K562 (cell line): ENCODE measurements at regions not wholly inside any gene's neighbourhood (a gene's known extent, or its start where the extent isn't known, plus 50 kb on each side); places are given as distances from the start of the nearest gene placed in this dataset.

Experiments
- ATAC-seq: fragments of 200-7000 bp; cut with Tn5 transposase; 3 replicates; pipeline ENCODE4 v1.9.1; 2020; ENCODE audit warnings: moderate library complexity
- BruUV-seq: library from RNA; stranded (reverse); fragments of 400-500 nt; replicated peaks from 2 replicates; lab custom pipeline; 2021; lab: Mats Ljungman, UMichigan
- CTCF ChIA-PET: fragments of 300-600 bp; formaldehyde crosslinking; extraction: SDS; loops from one replicate; lab custom pipeline; 2021; ENCODE audit warnings: low intra/inter-chr PET ratio; lab: Yijun Ruan, JAX
- POLR2A ChIA-PET: fragments of 300-600, 350-650 bp; sonication (Branson Sonifier 250); formaldehyde crosslinking; extraction: SDS; loops from one replicate; lab custom pipeline; 2021; ENCODE audit warnings: antibody characterized with exemption, inconsistent platforms; lab: Yijun Ruan, JAX
- DNase-seq, 4 experiments: peaks; one replicate each; pipeline versions ENCODE4 v3.0.0 to v3.0.0-alpha.2; 2011 to 2018; ENCODE audit warnings: low spot score in 3 of 4, mixed read lengths in 3 of 4; ENCODE audit errors: extremely low read depth in 1 of 4
- FAIRE-seq: peaks from 2 replicates; lab custom pipeline; 2011; peaks lifted over from hg19 to GRCh38; lab: Jason Lieb, UNC
- H2AFZ ChIP-seq: 2 replicates; pipeline ENCODE4 v1.6.0; 2011; ENCODE audit warnings: low read depth, low read length, control low read depth, inconsistent platforms
- H3K27ac ChIP-seq: fragments of 200-600 bp; 3 replicates; pipeline ENCODE4 v1.8.0; 2011; ENCODE audit warnings: low read depth, mild to moderate bottlenecking, control low read depth, inconsistent platforms, low read length, moderate library complexity, mixed read lengths; ENCODE audit errors: extremely low read depth
- H3K27me3 ChIP-seq, 2 experiments: fragments of 300-600 bp in 1 of 2; 2 replicates in 1 of 2; 3 replicates in 1 of 2; pipeline versions ENCODE4 v1.6.0 to v1.8.0; 2011; ENCODE audit warnings: inconsistent platforms in 2 of 2, low read length in 2 of 2, mild to moderate bottlenecking in 1 of 2, mixed read lengths in 1 of 2, moderate library complexity in 1 of 2; ENCODE audit not compliant: control insufficient read depth in 2 of 2, insufficient read depth in 2 of 2
- H3K36me3 ChIP-seq: fragments of 300-600 bp; 3 replicates; pipeline ENCODE4 v1.8.0; 2011; ENCODE audit warnings: mild to moderate bottlenecking, low read length, inconsistent platforms; ENCODE audit not compliant: control insufficient read depth, insufficient read depth
- H3K4me1 ChIP-seq, 2 experiments: fragments of 200-600 bp in 1 of 2; replicated peaks in 1 of 2; 2 replicates in 1 of 2; 3 replicates in 1 of 2; pipeline versions ENCODE4 v1.5.1 to v1.8.0; 2011; ENCODE audit warnings: inconsistent platforms in 2 of 2, low read length in 2 of 2, mild to moderate bottlenecking in 1 of 2, mixed read lengths in 1 of 2, moderate library complexity in 1 of 2; ENCODE audit not compliant: control insufficient read depth in 2 of 2, insufficient read depth in 2 of 2
- H3K4me2 ChIP-seq: 2 replicates; pipeline ENCODE4 v1.6.1; 2011; ENCODE audit warnings: low read length, control low read depth, inconsistent platforms, mixed read lengths; ENCODE audit not compliant: insufficient read depth
- H3K4me3 ChIP-seq: fragments of 200-600 bp; sonication (generic), shearing (Covaris generic); 2 replicates; pipeline ENCODE4 v1.5.1; 2016; ENCODE audit warnings: control low read depth, inconsistent platforms
- H3K79me2 ChIP-seq: fragments of 200-600 bp; 3 replicates; pipeline ENCODE4 v1.8.0; 2011; ENCODE audit warnings: low read length, inconsistent platforms; ENCODE audit not compliant: control insufficient read depth, insufficient read depth
- H3K9ac ChIP-seq, 2 experiments: 2 replicates each; pipeline versions ENCODE4 v1.6.0 to v1.6.1; 2011; ENCODE audit warnings: low read depth in 2 of 2, low read length in 2 of 2, control low read depth in 1 of 2, inconsistent platforms in 1 of 2, mild to moderate bottlenecking in 1 of 2, mixed read lengths in 1 of 2; ENCODE audit not compliant: insufficient read depth in 1 of 2
- H3K9me1 ChIP-seq: one replicate; pipeline ENCODE4 v1.6.0; 2011; ENCODE audit warnings: inconsistent platforms, mild to moderate bottlenecking, low read length, moderate library complexity; ENCODE audit not compliant: control insufficient read depth, insufficient read depth
- H3K9me3 ChIP-seq: replicated peaks from 2 replicates; pipeline ENCODE4 v1.5.1; 2011; ENCODE audit warnings: low read depth, low read length, inconsistent platforms; ENCODE audit not compliant: control insufficient read depth, insufficient read depth
- H4K20me1 ChIP-seq: replicated peaks from 2 replicates; pipeline ENCODE4 v1.6.1; 2011; ENCODE audit warnings: low read length, inconsistent platforms, mixed read lengths; ENCODE audit not compliant: control insufficient read depth, insufficient read depth
- ELK3 ChIP-seq: fragments of 450-650 bp; formaldehyde crosslinking; IDR thresholded peaks from 2 replicates; pipeline ENCODE4 v1.4.0; 2020; ENCODE audit warnings: mild to moderate bottlenecking
- POU5F1 ChIP-seq: fragments of 150-350 bp; IDR thresholded peaks from 2 replicates; pipeline ENCODE4 v1.6.1; 2014; ENCODE audit warnings: borderline replicate concordance, low read length, low read depth, mild to moderate bottlenecking; ENCODE audit not compliant: partially characterized antibody
- RBFOX2 ChIP-seq: fragments of 200-400 bp; formaldehyde crosslinking; IDR thresholded peaks from 2 replicates; pipeline ENCODE4 v1.6.1; 2017; ENCODE audit warnings: low read depth, mild to moderate bottlenecking, low read length, moderate library complexity
- SLC30A9 ChIP-seq: fragments of 250-450 bp; sonication (Bioruptor Pico); IDR thresholded peaks from 2 replicates; pipeline ENCODE4 v1.8.0; 2022; ENCODE audit warnings: mild to moderate bottlenecking, moderate library complexity
- SREBF1 ChIP-seq: fragments of 150-350 bp; IDR thresholded peaks from 2 replicates; pipeline ENCODE4 v1.6.1; 2014; ENCODE audit warnings: antibody characterized with exemption, low read depth, low read length, borderline replicate concordance
- TGIF2 ChIP-seq: sonication (generic); formaldehyde crosslinking; IDR thresholded peaks from 2 replicates; pipeline ENCODE4 v1.8.1; 2022; ENCODE audit warnings: mild to moderate bottlenecking, missing genetic modification reagents, moderate library complexity
- ZNF124 ChIP-seq: sonication (generic); formaldehyde crosslinking; IDR thresholded peaks from 2 replicates; pipeline ENCODE4 v1.8.1; 2022; ENCODE audit warnings: missing genetic modification reagents
- ZNF23 ChIP-seq: fragments of 250-450 bp; sonication (Bioruptor Pico); IDR thresholded peaks from 2 replicates; pipeline ENCODE4 v1.4.0; 2020; ENCODE audit warnings: mild to moderate bottlenecking
- ZNF41 ChIP-seq: fragments of 250-450 bp; sonication (Bioruptor Pico); conservative IDR thresholded peaks from 2 replicates; pipeline ENCODE4 v1.4.0; 2020; ENCODE audit warnings: mild to moderate bottlenecking
- ZNF551 ChIP-seq: fragments of 250-450 bp; sonication (Bioruptor Pico); IDR thresholded peaks from 2 replicates; pipeline ENCODE4 v1.5.0; 2021; ENCODE audit warnings: mild to moderate bottlenecking, moderate library complexity
- ZNF589 ChIP-seq: fragments of 200-800 bp; sonication (Bioruptor generic); IDR thresholded peaks from 2 replicates; pipeline ENCODE4 v1.6.1; 2016; ENCODE audit warnings: low read depth, missing genetic modification characterization, missing compliant biosample characterization
- WGBS: fragments of 100-300 bp; shearing (Covaris generic); methylation state at CpG from one replicate; pipeline ENCODE4 v1.1.6; 2016; ENCODE audit warnings: low coverage, mixed read lengths; ENCODE audit not compliant: insufficient coverage; ENCODE audit errors: missing lambda C conversion rate; 5-methylcytosine and 5-hydroxymethylcytosine counted together
- in situ Hi-C: fragments of 300-500 bp; cut with MboI; formaldehyde crosslinking; loops from 4 replicates; pipeline ENCODE4 v1.15.0; 2018; ENCODE audit warnings: inconsistent platforms, mixed read lengths
- intact Hi-C: fragments of 100-400 bp; cut with micrococcal nuclease; formaldehyde crosslinking; loops from 2 replicates; pipeline ENCODE4 v1.14.2; 2022

- TF ChIP-seq TGIF2 (CRISPR knock-in tag): no peak
- no peak for TF ChIP-seq SREBF1
- no peak for TF ChIP-seq SLC30A9 (CRISPR knock-in tag)
- no peak for TF ChIP-seq ELK3 (CRISPR knock-in tag)
- no peak for TF ChIP-seq ZNF589 (CRISPR knock-in tag)
- no peak for TF ChIP-seq ZNF551 (CRISPR knock-in tag)
Measured at GRCh38 chr5:99061299-99061698, 132.5 kb upstream of the CHD1 start (continued).

- intact Hi-C loops: loop anchor here (1.0 to 5.0 kb wide), 4 partner anchors 28 to 263 kb away; no protein-coding TSS in a partner anchor
- BruUV-seq: no TSS peak
- TF ChIP-seq ZNF124 (CRISPR knock-in tag): no peak
- TF ChIP-seq POU5F1: no peak
- TF ChIP-seq ZNF23 (CRISPR knock-in tag): no peak
- TF ChIP-seq RBFOX2: no peak
- no peak for TF ChIP-seq ZNF41
Measured at GRCh38 chr5:99060306-99061261, 131.8 kb upstream of the CHD1 start.

More at GRCh38 chr5:99060306-99061261, 131.8 kb upstream of the CHD1 start:
- Histone ChIP-seq H3K27me3 (no peaks in the 10 kb centered on the region), H3K36me3 (no peaks in the 10 kb centered on the region), H3K27ac (no peak overlapping the region), H3K4me1 (no peaks in the 10 kb centered on the region), H3K4me2 (no peak overlapping the region), H3K79me2 (no peaks in the 10 kb centered on the region), H3K9me1 (no peaks in the 10 kb centered on the region), H3K9ac (no peak overlapping the region), H3K4me3 (no peak overlapping the region), H3K9me3 (no peaks in the 10 kb centered on the region), H4K20me1 (no peaks in the 10 kb centered on the region), H2AFZ (peak overlapping the region; percentile 13; the same call in 1 of the 2 replicates)
- peak; percentile 90 for FAIRE-seq
- DNase-seq: peak; percentile 65 to 81 (median 72)
- ChIA-PET CTCF (interaction anchor here (0.6 to 2.0 kb wide), 4 partner anchors 28 to 971 kb away, joined by 3 to 24 read pairs (median 4); no protein-coding TSS in a partner anchor), POLR2A (interaction anchor here (0.6 to 2.2 kb wide), 7 partner anchors 16 to 270 kb away, joined by 3 to 7 read pairs (median 4); no protein-coding TSS in a partner anchor)
- WGBS: 9% methylated on average over 13 of the region's 13 CpGs
- ATAC-seq: peak; percentile 68
- in situ Hi-C loops: no loop called here
